ENCODE measurements at regions not wholly inside any gene's neighbourhood (a gene's known extent, or its start where the extent isn't known, plus 50 kb on each side); places are given as distances from the start of the nearest gene placed in this dataset.

DNA sequence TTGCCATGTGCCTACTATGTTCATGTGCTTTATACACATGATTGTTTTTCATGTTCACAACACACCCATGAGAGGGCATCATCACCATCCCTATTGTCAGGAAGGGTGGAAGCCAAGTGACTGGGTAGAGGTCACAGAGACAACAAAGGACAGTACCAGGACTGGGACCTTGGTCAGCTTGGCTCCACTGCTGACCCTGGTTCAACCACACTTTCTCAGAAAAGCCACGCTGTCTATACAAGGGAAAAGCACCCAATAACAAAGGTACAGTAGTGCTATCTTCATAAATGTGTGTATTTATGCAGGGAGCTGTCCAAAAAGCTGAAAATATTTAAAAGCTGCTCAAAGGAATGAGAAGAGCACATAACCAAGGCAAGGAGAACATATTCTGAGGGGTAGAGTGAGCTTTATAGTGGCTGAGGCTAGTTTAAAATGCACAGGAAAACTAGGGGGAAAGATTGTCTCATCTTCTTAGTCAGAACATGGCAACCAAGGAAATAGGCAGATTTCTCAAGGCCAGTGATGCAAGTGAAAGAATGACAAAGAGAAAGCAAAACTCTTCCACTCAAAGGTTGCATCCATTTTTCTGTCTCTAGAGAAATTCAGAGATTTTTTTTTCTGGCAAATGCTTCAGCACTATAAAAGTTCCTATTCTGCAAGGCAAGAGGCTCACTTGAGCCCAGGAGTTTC lies 415.0 kb downstream of the FOXO1 start:
- TF ChIP-seq CTCF (IDR thresholded peaks at IDR 0.05; ENCODE audit: insufficient read depth, low read length, poor library complexity, severe bottlenecking), result no peak
- no peak for TF ChIP-seq EZH2phosphoT487 (conservative IDR thresholded peaks at IDR 0.05; ENCODE audit: low read length)

Data from SU-DHL-6 (cell line).